ENCODE measurements at regions not wholly inside any gene's neighbourhood (a gene's known extent, or its start where the extent isn't known, plus 50 kb on each side); places are given as distances from the start of the nearest gene placed in this dataset.
"Not testable (repeated sequence)": the region's sequence is repeated elsewhere in the genome, so short reads cannot be mapped to it uniquely, and the experiment has no call there.

- not testable (repeated sequence) for DNase-seq (ENCODE audit: low read depth)
Observed at GRCh38 chr1:245061808-245062207, 93.0 kb upstream of the KIF26B start.

GRCh38 chr1:245060684-245061374 lies 94.0 kb upstream of the KIF26B start:
- no peak for DNase-seq (ENCODE audit: low read depth)

GRCh38 chr1:245059806-245060424 lies 94.9 kb upstream of the KIF26B start:
- DNase-seq (ENCODE audit: low read depth) = no peak

GRCh38 chr1:245058882-245059281 lies 95.9 kb upstream of the KIF26B start:
- no peak for DNase-seq (ENCODE audit: low read depth)

- no peak for DNase-seq (ENCODE audit: low read depth)
Observed at GRCh38 chr1:245058436-245058835, 96.3 kb upstream of the KIF26B start.

GRCh38 chr1:245056913-245057312 lies 97.9 kb upstream of the KIF26B start:
- no peak for DNase-seq (ENCODE audit: low read depth)

DNA sequence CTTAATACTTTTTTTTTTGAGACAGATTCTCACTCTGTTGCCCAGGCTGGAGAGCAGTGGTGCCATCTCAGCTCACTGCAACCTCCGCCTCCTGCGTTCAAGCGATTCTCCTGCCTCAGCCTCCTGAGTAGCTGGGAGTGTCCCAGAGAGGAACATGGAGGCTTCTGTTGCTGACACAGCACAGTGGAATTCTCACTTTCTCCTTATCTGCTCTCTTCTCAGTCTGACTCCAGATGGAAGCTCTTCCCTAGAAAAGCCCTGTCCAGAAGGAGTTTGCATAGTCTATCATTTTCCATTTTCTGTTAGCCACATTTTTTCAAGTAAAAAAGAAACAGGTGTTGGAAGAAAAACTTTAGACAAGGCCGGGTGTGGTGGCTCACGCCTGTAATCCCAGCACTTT lies 98.5 kb upstream of the KIF26B start:
- not testable (repeated sequence) for DNase-seq (ENCODE audit: low read depth)

GRCh38 chr1:245055752-245056151 lies 99.0 kb upstream of the KIF26B start:
- DNase-seq (ENCODE audit: low read depth) = no peak

GRCh38 chr1:245054507-245055270 lies 100.1 kb upstream of the KIF26B start:
- DNase-seq (ENCODE audit: low read depth) = no peak

GRCh38 chr1:245054105-245054504 lies 100.7 kb upstream of the KIF26B start:
- DNase-seq (ENCODE audit: low read depth) = no peak

GRCh38 chr1:245052258-245052657 lies 102.5 kb upstream of the KIF26B start:
- DNase-seq (ENCODE audit: low read depth) = no peak

DNA sequence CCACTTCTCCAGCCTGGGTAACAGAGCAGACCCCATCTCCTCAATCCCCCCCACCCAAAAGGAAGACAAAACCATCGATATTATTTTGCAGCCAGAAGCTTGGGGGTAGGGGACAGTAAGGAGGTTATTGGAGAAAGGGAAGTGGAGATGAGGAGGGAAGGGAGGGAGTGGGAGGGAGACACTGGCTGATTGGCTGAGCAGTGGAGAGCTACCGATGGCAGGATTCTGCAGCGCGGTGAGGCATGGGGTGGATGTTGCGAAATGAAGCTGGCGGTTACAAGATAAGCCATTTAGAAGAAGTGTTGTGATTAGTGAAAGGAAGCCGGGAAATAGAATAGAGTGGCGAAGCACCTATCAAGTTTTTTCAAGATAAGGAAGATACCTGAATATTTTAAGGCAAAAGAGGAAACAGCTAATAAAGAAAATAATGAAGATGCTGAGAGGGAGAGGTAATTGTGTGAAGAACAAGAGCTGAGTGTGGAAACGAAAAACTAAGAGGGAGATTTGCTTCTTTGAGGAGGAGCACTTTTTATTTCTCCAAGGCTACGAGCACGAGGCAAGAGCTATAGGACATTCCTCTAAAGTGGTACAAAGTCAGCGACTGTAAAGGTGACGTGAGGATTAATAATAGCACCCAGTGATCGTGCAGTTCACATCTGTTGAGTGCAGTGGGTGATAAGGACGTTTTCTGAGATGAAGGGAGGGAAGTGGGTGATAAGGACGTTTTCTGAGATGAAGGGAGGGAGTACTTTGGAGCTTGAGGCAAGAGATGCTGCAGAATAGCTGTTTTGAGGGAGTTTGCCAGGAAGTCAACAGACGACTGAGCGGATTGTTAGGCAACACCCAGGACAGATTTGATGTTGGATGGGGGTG lies 103.2 kb upstream of the KIF26B start:
- no peak for DNase-seq (ENCODE audit: low read depth)

- DNase-seq (ENCODE audit: low read depth) = no peak
Observed at GRCh38 chr1:245046769-245047168, 108.0 kb upstream of the KIF26B start.

- no peak for DNase-seq (ENCODE audit: low read depth)
Observed at GRCh38 chr1:245046315-245046714, 108.5 kb upstream of the KIF26B start.

DNA sequence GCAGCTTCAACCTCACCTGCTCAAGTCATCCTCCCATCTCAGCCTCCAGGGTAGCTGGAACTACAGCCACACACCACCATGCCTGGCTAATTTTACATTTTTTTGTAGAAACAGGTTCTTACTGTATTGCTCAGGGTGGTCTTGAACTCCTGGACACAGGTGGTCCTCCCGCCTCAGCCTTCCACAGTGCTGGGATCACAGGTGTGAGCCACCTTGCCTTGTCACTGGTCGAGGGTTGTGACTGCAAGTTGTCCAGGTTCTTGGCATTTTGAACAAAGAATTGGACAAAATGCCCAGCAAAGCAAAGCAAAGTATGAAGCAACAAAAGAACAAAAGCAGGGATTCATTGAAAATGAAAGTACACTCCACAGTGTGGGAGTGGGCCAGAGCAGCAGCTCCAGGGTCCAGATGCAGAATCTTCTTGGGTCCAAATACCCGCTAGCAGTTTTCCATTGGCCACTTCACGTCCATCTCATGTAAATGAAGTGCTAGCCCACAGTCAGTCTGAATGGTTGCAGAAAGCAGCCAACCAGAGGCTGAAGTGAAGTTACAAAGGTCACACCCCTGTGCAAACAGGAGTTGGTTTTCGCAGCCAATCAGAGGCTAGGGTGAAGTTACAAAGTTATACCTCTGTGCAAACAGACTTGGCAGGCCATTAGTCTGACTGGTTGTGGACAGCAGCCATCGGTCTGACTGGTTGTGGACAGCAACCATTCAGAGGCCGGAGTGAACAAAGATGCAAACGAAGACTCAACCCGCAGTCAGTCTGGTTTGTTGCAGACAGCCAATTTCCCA lies 109.5 kb upstream of the KIF26B start:
- DNase-seq (ENCODE audit: low read depth) = no peak

DNA sequence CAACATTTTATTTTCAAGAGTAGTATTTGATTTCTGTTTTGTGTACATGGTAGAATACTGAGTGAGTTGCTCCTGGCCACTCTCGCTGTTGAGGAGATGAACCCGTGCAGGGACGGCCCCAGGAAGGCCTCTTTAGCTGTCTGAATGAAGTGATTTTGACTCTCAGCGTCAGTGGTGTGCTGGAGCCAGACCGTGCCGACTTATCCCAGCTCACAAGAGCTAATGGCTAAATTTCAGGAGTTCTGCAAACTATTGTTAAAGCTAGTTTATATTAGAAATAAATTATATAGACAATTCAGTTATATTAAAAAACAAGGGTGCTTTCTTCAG lies 111.2 kb upstream of the KIF26B start:
- no peak for DNase-seq (ENCODE audit: low read depth)

DNA sequence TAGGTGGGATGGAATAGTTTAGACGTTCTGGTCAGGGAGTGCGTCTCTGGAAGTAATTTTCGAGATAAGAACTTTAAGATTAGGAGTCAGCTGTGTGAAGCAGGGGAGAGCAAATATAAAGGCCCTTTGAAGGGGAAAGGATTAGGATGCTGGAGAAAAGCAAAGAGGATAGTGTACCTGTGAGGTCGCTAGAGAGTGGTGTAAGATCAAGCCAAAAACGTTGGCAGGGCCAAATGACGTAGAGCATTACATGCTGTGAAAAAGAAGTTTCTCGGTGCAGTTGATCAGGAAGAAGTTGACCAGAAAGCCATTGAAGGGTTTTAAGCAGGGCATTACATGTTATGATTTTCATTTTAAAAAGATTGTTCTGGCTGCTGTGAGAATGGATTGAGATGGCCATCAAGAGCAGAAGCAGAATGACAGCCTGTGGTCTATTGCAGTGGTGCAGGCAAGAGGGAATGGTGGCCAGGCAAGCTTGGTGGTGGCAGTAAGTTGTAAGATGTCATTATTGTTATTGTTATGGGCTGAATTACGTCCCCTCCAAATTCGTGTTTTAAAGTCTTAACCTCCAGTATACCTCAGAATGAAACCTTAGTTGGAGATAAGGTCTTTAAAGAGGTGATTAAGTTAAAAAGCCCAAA lies 113.6 kb upstream of the KIF26B start:
- DNase-seq (ENCODE audit: low read depth) = no peak

GRCh38 chr1:245039196-245039595 lies 115.6 kb upstream of the KIF26B start:
- DNase-seq (ENCODE audit: low read depth) = no peak

GRCh38 chr1:245036102-245036501 lies 118.7 kb upstream of the KIF26B start:
- DNase-seq (ENCODE audit: low read depth) = no peak

GRCh38 chr1:245031041-245031440 lies 123.7 kb upstream of the KIF26B start:
- DNase-seq (ENCODE audit: low read depth) = no peak

DNA sequence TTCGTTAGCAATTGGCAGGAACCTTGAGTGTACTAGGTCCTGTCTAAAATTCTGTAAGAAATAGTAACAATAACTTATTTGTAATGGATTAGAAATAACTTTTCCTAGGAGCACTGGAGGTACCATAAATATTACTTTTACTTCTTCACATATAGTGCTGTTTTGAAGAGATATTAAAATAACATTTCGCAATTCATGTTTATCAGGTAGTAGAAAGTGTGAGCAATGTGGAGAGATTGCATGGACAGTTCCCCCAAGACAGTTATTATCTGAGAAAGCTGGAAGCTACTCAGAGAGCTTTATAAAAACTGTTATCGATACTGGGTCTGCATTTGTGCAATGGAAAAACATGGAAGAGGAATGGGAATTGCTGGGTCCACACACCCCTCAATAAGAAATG lies 128.5 kb upstream of the KIF26B start:
- no peak for DNase-seq (ENCODE audit: low read depth)
